Neural cell (in vitro differentiated cells): ENCODE measurements at regions not wholly inside any gene's neighbourhood (a gene's known extent, or its start where the extent isn't known, plus 50 kb on each side); places are given as distances from the start of the nearest gene placed in this dataset.

Source experiments
- H2AFZ ChIP-seq: fragments of 200-600, 300-800 bp; sonication (generic), shearing (Covaris generic); 2 replicates; pipeline ENCODE4 v1.6.0; 2014; ENCODE audit warnings: low read depth, mild to moderate bottlenecking, antibody characterized with exemption, low read length, moderate library complexity
- H3F3A ChIP-seq: fragments of 200-600 bp; shearing (Covaris generic); 2 replicates; pipeline ENCODE4 v1.6.1; 2016; ENCODE audit warnings: mild to moderate bottlenecking, moderate library complexity, mixed read lengths, antibody characterized with exemption, low read length; ENCODE audit not compliant: insufficient read depth, poor library complexity, severe bottlenecking
- H3K27ac ChIP-seq: fragments of 200-600, 300-800 bp; sonication (generic), shearing (Covaris generic); 2 replicates; pipeline ENCODE4 v1.5.1; 2014; ENCODE audit warnings: mild to moderate bottlenecking, low read length, moderate library complexity
- H3K27me3 ChIP-seq: fragments of 300-800, 200-600 bp; sonication (generic), shearing (Covaris generic); 2 replicates; pipeline ENCODE4 v1.6.0; 2014; ENCODE audit warnings: mild to moderate bottlenecking, low read depth, low read length, moderate library complexity; ENCODE audit not compliant: insufficient read depth
- H3K36me3 ChIP-seq: fragments of 300-800, 200-600 bp; sonication (generic), shearing (Covaris generic); 2 replicates; pipeline ENCODE4 v1.5.1; 2014; ENCODE audit warnings: mild to moderate bottlenecking, antibody characterized with exemption, low read length, moderate library complexity; ENCODE audit not compliant: insufficient read depth
- H3K4me2 ChIP-seq: fragments of 300-800, 200-600 bp; sonication (generic), shearing (Covaris generic); 2 replicates; pipeline ENCODE4 v1.6.0; 2014; ENCODE audit warnings: mild to moderate bottlenecking, low read length
- H3K4me3 ChIP-seq: fragments of 300-800, 200-600 bp; sonication (generic), shearing (Covaris generic); 2 replicates; pipeline ENCODE4 v1.5.1; 2014; ENCODE audit warnings: mild to moderate bottlenecking, low read length, moderate library complexity
- H3K79me2 ChIP-seq: fragments of 200-600 bp; shearing (Covaris generic); replicated peaks from 2 replicates; pipeline ENCODE4 v1.6.0; 2014; ENCODE audit warnings: mild to moderate bottlenecking, low read length, moderate library complexity; ENCODE audit not compliant: insufficient read depth
- H3K9ac ChIP-seq: fragments of 300-800, 200-600 bp; sonication (generic), shearing (Covaris generic); 2 replicates; pipeline ENCODE4 v1.6.1; 2016; ENCODE audit warnings: mild to moderate bottlenecking, low read length, mixed read lengths
- H3K9me2 ChIP-seq: fragments of 200-600 bp; shearing (Covaris generic); 2 replicates; pipeline ENCODE4 v1.6.1; 2016; ENCODE audit warnings: mild to moderate bottlenecking, low read length, mixed read lengths; ENCODE audit not compliant: insufficient read depth
- H3K9me3 ChIP-seq: fragments of 200-600, 300-800 bp; sonication (generic), shearing (Covaris generic); 2 replicates; pipeline ENCODE4 v1.6.1; 2016; ENCODE audit warnings: mild to moderate bottlenecking, mixed run types, low read length, moderate library complexity, mixed read lengths
- H4K20me1 ChIP-seq: fragments of 200-600 bp; shearing (Covaris generic); 2 replicates; pipeline ENCODE4 v1.6.1; 2016; ENCODE audit warnings: mild to moderate bottlenecking, mixed run types; ENCODE audit not compliant: insufficient read depth
- CTCF ChIP-seq: fragments of 450-650 bp; IDR thresholded peaks from 2 replicates; pipeline ENCODE4 v1.5.1; 2014; ENCODE audit warnings: antibody characterized with exemption, mild to moderate bottlenecking, moderate library complexity; ENCODE audit not compliant: poor library complexity, severe bottlenecking
- EP300 ChIP-seq: fragments of 450-650 bp; conservative IDR thresholded peaks from 2 replicates; pipeline ENCODE4 v1.6.1; 2014; ENCODE audit warnings: antibody characterized with exemption, mild to moderate bottlenecking, moderate library complexity; ENCODE audit not compliant: poor library complexity, severe bottlenecking
- EZH2 ChIP-seq: fragments of 200-600, 300-800 bp; shearing (Covaris generic), sonication (generic); IDR thresholded peaks from 2 replicates; pipeline ENCODE4 v1.6.1; 2014; ENCODE audit warnings: antibody characterized with exemption, low read length, borderline replicate concordance, mild to moderate bottlenecking; ENCODE audit not compliant: insufficient read depth, poor library complexity, severe bottlenecking
- MXI1 ChIP-seq: fragments of 450-650 bp; conservative IDR thresholded peaks from 2 replicates; pipeline ENCODE4 v1.6.1; 2014; ENCODE audit warnings: antibody characterized with exemption, mild to moderate bottlenecking; ENCODE audit not compliant: poor library complexity, severe bottlenecking
- POLR2AphosphoS5 ChIP-seq: IDR thresholded peaks from 2 replicates; pipeline ENCODE4 v1.6.1; 2012
- RAD21 ChIP-seq: fragments of 450-650 bp; conservative IDR thresholded peaks from 2 replicates; pipeline ENCODE4 v1.6.1; 2014; ENCODE audit warnings: antibody characterized with exemption, mild to moderate bottlenecking, moderate library complexity
- REST ChIP-seq: IDR thresholded peaks from 2 replicates; pipeline ENCODE4 v1.6.1; 2012; ENCODE audit warnings: borderline replicate concordance
- SMC3 ChIP-seq: fragments of 450-650 bp; conservative IDR thresholded peaks from 2 replicates; pipeline ENCODE4 v1.6.1; 2014; ENCODE audit warnings: antibody characterized with exemption, mild to moderate bottlenecking, moderate library complexity; ENCODE audit not compliant: poor library complexity
- TAF1 ChIP-seq: IDR thresholded peaks from 2 replicates; pipeline ENCODE4 v1.6.1; 2012; ENCODE audit warnings: low read depth

GRCh38 chr16:76771216-76771615, 419.8 kb upstream of the MON1B start:
- Histone ChIP-seq H3F3A (no peaks in the 10 kb centered on the region), H3K9me2 (no peaks in the 10 kb centered on the region), H2AFZ (no peak overlapping the region), H3K4me3 (no peak overlapping the region), H4K20me1 (no peaks in the 10 kb centered on the region), H3K27me3 (no peaks in the 10 kb centered on the region), H3K79me2 (no peaks in the 10 kb centered on the region), H3K9me3 (no peaks in the 10 kb centered on the region), H3K9ac (no peak overlapping the region), H3K36me3 (no peaks in the 10 kb centered on the region), H3K4me2 (no peak overlapping the region), H3K27ac (no peak overlapping the region)
- TF ChIP-seq EZH2 (no peak), RAD21 (no peak), POLR2AphosphoS5 (no peak), EP300 (no peak), CTCF (no peak), REST (no peak), TAF1 (no peak), MXI1 (no peak), SMC3 (no peak)

GRCh38 chr16:76777721-76778465, 413.1 kb upstream of the MON1B start:
- no peaks in the 10 kb centered on the region for H3F3A ChIP-seq
- H3K4me2 ChIP-seq, result no peak overlapping the region
- no peaks in the 10 kb centered on the region for H3K9me3 ChIP-seq
- H4K20me1 ChIP-seq, result no peaks in the 10 kb centered on the region
- H3K9ac ChIP-seq, result no peak overlapping the region
- H3K79me2 ChIP-seq, result no peaks in the 10 kb centered on the region
- no peak for TF ChIP-seq EP300
- no peak for TF ChIP-seq SMC3
- TF ChIP-seq RAD21, result no peak
- no peak for TF ChIP-seq CTCF
- TF ChIP-seq MXI1, result no peak
- no peak for TF ChIP-seq REST
- TF ChIP-seq EZH2, result no peak
- no peak for TF ChIP-seq TAF1
- TF ChIP-seq POLR2AphosphoS5, result no peak
- H3K27ac ChIP-seq, result no peak overlapping the region
- no peaks in the 10 kb centered on the region for H3K9me2 ChIP-seq
- no peak overlapping the region for H3K4me3 ChIP-seq
- H2AFZ ChIP-seq, result no peak overlapping the region
- no peaks in the 10 kb centered on the region for H3K36me3 ChIP-seq
- H3K27me3 ChIP-seq, result no peaks in the 10 kb centered on the region
